Activated CD8-positive, alpha-beta memory T cell treated with anti-CD3 and anti-CD28 coated beads for 48 hours (primary cell): ENCODE measurements at regions not wholly inside any gene's neighbourhood (a gene's known extent, or its start where the extent isn't known, plus 50 kb on each side); places are given as distances from the start of the nearest gene placed in this dataset.
A peak's percentile ranks its signal among the peaks of the same experiment; 100 is the strongest.
"Not testable (repeated sequence)": the region's sequence is repeated elsewhere in the genome, so short reads cannot be mapped to it uniquely, and the experiment has no call there.

Source experiments
- DNase-seq, 3 experiments: peaks; one replicate each; pipeline ENCODE4 v3.0.0-alpha.2; 2020; ENCODE audit warnings: low read depth in 2 of 3, low spot score in 2 of 3

GRCh38 chr14:53228966-53229365 lies 75.8 kb upstream of the DDHD1 start:
- DNase-seq, result no peak

GRCh38 chr14:53227154-53227718 lies 74.1 kb upstream of the DDHD1 start:
- DNase-seq, result no peak

GRCh38 chr14:53226553-53226952 lies 73.4 kb upstream of the DDHD1 start:
- no peak for DNase-seq

- DNase-seq, result no peak
Observed at GRCh38 chr14:53220914-53221313, 67.8 kb upstream of the DDHD1 start.

- no peak for DNase-seq
Observed at GRCh38 chr14:53218161-53218560, 65.0 kb upstream of the DDHD1 start.

- DNase-seq, result peak; percentile 43 to 65 (median 62)
Observed at GRCh38 chr14:53217316-53217994, 64.3 kb upstream of the DDHD1 start.

- DNase-seq, result not testable (repeated sequence)
Observed at GRCh38 chr14:53216955-53217315, 63.8 kb upstream of the DDHD1 start.

GRCh38 chr14:53216478-53216877 lies 63.4 kb upstream of the DDHD1 start:
- not testable (repeated sequence) for DNase-seq

- no peak for DNase-seq
Observed at GRCh38 chr14:53215101-53215500, 62.0 kb upstream of the DDHD1 start.

- no peak for DNase-seq
Observed at GRCh38 chr14:53214384-53214783, 61.3 kb upstream of the DDHD1 start.

GRCh38 chr14:53213761-53214160 lies 60.6 kb upstream of the DDHD1 start:
- no peak for DNase-seq

GRCh38 chr14:53209370-53209769 lies 56.2 kb upstream of the DDHD1 start:
- no peak for DNase-seq
